GM19240 (cell line): ENCODE measurements at regions not wholly inside any gene's neighbourhood (a gene's known extent, or its start where the extent isn't known, plus 50 kb on each side); places are given as distances from the start of the nearest gene placed in this dataset.
"Not testable (repeated sequence)": the region's sequence is repeated elsewhere in the genome, so short reads cannot be mapped to it uniquely, and the experiment has no call there.

Experiments
- DNase-seq: peaks from one replicate; pipeline ENCODE4 v3.0.0; 2011; ENCODE audit warnings: low spot score; ENCODE audit not compliant: insufficient read length

DNA sequence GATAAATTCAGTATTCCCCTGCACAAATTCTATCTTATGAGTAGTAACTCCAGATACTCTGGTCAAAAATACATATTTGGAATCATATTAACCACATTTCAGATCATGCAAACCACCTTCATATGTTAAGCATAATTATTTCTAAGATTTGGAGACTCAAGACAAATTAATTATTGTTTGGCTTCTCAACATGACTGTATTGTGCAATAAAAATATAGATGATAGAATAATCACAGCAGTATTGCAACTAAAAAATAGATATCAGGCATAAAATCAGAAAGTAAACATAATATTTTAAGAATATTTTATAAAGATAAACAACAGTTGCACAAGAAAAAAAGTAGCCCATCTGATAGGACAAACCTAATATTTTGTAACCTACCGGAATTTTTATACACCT is 1767.6 kb upstream of the NUDT12 start:
- DNase-seq, result no peak

GRCh38 chr5:105304859-105305258 is 1742.3 kb upstream of the NUDT12 start:
- no peak for DNase-seq

- no peak for DNase-seq
Observed at GRCh38 chr5:105288946-105289345, 1726.4 kb upstream of the NUDT12 start.

DNA sequence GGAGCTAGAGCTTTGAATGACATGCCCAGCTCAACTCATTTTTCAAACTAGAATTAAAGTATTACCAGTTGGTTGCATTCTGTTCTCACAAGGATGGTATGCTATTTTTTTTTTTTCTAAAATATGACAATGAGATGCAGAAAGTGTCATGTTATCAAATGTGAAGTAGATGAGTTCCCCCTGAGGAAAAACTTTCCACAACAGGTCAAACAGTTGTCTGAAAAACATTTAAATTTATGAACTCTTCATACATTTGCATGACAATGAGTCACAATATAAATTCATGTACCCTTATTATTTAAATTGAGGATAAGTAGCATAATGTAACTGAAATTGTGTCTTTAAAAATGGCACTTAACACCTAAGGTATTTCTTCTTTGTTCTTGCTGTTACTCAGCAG is 1720.5 kb upstream of the NUDT12 start:
- no peak for DNase-seq

- DNase-seq, result no peak
Observed at GRCh38 chr5:105274079-105274478, 1711.5 kb upstream of the NUDT12 start.

DNA sequence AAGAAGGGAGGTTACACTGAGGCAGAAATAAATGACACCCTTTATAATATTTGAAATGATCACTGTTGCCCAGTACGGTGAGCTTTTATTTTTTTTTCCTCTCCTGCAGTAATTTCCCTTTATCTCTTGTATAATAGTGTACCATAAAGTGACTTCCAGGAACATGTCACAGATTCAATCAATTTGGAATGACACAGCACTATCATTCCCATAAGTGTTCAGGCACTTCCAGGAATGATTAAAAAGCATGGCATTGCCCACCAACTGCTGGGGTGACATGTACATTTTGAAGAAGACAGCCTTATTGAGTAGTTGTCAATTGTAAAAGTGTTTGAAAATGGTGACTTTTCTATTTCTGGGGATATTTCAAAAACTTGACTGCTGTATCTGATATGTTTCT is 1700.9 kb upstream of the NUDT12 start:
- DNase-seq, result no peak

- DNase-seq, result no peak
Observed at GRCh38 chr5:105259581-105260217, 1697.1 kb upstream of the NUDT12 start.

- DNase-seq, result no peak
Observed at GRCh38 chr5:105238561-105238960, 1676.0 kb upstream of the NUDT12 start.

GRCh38 chr5:105230516-105231157 is 1668.0 kb upstream of the NUDT12 start:
- DNase-seq, result no peak

DNA sequence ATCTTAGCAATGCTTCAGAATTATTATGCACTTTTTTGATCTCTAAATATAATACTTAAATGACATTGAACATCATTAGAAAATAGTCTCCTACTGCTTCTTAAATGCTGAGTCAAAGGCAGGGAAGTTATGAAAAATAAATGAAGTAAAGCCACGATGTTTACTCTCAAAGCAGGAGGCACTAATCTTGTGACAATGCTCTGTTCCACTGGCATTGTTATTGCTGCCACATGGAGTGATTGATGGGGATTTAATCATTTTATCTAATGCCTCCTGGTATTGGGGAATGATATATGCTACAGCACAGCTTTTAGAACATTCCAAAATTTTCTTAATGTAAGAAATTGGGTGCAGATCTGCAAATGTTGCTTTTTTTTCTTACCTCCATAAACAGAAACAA is 1655.4 kb upstream of the NUDT12 start:
- no peak for DNase-seq

DNA sequence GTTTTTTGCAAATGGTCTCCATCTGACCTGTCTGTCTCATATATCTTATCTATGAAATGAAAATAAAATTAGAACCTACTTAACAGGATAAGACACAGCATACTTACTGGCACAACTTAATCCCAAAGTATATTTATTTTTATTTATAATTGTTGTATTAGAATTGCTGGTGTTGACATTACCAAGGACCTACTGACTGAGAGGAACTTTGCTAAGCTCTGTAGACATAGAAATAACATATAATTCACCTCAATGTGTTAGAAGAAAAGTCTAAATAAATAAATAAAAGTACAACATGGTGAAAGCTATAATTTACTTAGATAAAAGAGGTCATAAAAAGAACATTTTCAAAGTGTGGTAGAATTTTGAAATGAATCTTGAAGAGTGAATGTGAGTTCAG is 1650.5 kb upstream of the NUDT12 start:
- no peak for DNase-seq

- DNase-seq, result no peak
Observed at GRCh38 chr5:105207066-105207465, 1644.5 kb upstream of the NUDT12 start.

GRCh38 chr5:105197531-105197930 is 1634.9 kb upstream of the NUDT12 start:
- no peak for DNase-seq

GRCh38 chr5:105195765-105196164 is 1633.2 kb upstream of the NUDT12 start:
- no peak for DNase-seq

- no peak for DNase-seq
Observed at GRCh38 chr5:105172918-105173317, 1610.3 kb upstream of the NUDT12 start.

DNA sequence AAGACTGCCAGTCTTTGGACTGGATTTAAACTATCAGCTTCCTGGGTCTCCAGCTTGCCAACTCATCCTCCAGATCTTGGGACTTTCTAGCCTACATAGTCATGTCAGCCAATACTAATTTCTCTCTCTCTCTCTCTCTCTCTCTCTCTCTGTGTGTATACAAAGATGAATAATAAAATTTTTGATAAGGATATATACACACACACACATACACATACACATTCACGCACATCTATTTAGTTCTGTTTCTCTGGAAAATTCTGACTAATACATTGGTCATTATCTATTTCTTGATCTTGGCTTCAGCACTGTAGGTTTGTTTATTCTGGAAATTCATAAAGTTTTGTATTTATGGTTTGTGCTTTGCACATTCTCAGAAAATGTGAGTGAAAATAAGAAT is 1606.2 kb upstream of the NUDT12 start:
- no peak for DNase-seq

DNA sequence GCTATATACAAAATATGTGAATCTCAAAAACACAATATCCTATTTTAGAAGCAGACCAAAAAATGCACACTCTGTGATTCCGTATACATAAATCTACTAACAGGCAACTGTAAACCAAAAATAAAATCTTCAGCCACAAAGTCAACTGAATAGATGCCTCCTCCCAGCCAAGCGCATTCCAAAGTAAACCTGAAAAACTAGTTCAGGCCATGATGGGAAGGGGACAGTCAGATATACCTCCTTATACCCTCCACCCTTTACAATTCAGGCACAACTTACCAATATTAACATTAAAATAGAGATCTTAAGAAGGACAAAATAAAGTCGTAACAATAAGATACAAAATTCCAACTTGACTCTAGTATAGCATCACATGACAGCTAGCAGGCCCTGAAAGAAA is 1604.5 kb upstream of the NUDT12 start:
- no peak for DNase-seq

DNA sequence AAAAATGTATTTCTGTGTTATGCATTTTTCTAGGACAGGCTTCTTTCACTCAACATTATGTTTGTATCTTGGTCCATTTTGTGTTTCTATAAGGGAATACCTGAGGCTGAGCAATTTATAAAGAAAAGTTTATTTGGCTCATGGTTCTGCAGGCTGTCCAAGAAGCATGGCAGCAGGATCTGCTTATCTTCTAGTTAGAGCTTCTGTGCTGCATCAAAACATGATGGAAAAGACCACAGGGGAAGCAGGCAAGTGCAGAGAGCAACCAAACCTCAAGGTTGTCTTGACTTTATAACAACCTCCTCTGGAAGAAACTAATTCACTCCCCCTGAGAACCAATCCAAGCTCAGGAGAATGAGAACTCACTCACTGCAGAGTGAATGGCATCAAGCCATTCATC is 1601.0 kb upstream of the NUDT12 start:
- DNase-seq, result no peak

GRCh38 chr5:105162557-105162956 is 1600.0 kb upstream of the NUDT12 start:
- DNase-seq, result not testable (repeated sequence)

DNA sequence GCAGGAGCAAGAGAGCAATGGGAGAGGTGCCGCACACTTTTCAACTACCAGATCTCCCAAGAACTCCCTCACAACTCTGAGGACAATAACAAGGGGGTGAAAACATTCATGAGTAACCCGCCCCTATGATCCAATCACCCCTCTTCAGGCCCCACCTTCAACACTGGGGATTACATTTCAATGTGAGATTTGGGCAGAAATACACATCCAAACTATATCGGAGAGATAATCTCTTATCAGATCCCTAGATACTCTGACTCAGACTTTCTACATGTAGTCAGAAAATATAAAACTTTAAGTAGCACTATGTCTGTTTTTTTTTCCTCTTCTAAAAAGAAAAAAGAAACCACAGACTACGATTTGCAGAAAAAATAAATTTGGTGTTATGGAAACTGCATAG is 1595.9 kb upstream of the NUDT12 start:
- no peak for DNase-seq

GRCh38 chr5:105150323-105150722 is 1587.7 kb upstream of the NUDT12 start:
- no peak for DNase-seq

DNA sequence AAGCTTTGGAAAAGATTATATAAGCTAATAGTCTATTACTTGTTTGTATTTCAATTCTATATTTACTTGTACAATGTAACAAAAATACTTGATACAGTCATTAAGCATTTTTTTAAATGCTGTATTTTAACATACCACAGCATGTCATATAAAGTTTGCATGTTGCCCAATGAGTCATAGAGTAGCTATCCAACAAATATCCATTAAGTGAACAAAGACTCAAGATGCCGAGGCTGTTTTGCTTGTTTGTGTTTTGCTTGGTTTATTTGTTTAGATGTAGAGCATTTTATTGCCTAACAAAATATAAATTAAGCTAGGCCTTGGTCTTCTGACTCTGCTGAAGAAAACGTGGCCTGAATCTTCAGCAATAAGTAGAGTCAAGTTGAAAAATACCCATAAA is 1584.3 kb upstream of the NUDT12 start:
- DNase-seq, result no peak

DNA sequence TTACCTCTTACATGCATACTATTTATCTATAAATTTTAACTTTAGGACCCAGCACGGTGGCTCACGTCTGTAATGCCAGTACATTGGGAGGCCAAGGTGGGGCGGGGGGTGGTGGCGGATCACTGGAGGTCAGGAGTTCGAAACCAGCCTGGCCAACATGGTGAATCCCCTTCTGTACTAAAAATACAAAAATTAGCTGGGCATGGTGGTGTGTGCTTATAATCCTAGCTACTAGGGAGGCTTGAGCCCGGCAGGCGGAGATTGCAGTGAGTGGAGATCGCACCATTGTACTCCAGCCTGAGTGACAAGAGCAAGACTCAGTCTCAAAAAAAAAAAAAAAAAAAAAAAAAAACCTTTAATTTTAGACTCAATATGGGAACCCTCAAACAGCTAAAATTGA is 1582.6 kb upstream of the NUDT12 start:
- no peak for DNase-seq
